HG03103 (cell line): ENCODE measurements at regions not wholly inside any gene's neighbourhood (a gene's known extent, or its start where the extent isn't known, plus 50 kb on each side); places are given as distances from the start of the nearest gene placed in this dataset.
"Not testable (repeated sequence)": the region's sequence is repeated elsewhere in the genome, so short reads cannot be mapped to it uniquely, and the experiment has no call there.

ENCODE experiments used
- ATAC-seq: cut with Tn5 transposase; IDR thresholded peaks from one replicate; pipeline ENCODE4 v1.9.1; 2021; ENCODE audit warnings: low read depth; ENCODE audit not compliant: unreplicated experiment

- ATAC-seq, result not testable (repeated sequence)
Measured at GRCh38 chr13:54829391-54830068, 1800.9 kb downstream of the OLFM4 start.

- ATAC-seq, result no peak
Measured at GRCh38 chr13:54836273-54836672, 1807.7 kb downstream of the OLFM4 start.

GRCh38 chr13:54841682-54842081 is 1813.1 kb downstream of the OLFM4 start:
- no peak for ATAC-seq

GRCh38 chr13:54845351-54845965 is 1816.8 kb downstream of the OLFM4 start:
- no peak for ATAC-seq

- no peak for ATAC-seq
Measured at GRCh38 chr13:54852831-54853230, 1824.2 kb downstream of the OLFM4 start.

GRCh38 chr13:54859827-54860226 is 1831.2 kb downstream of the OLFM4 start:
- no peak for ATAC-seq

GRCh38 chr13:54875111-54875510 is 1846.5 kb downstream of the OLFM4 start:
- no peak for ATAC-seq

- no peak for ATAC-seq
Measured at GRCh38 chr13:54879036-54879435, 1850.4 kb downstream of the OLFM4 start.

GRCh38 chr13:54884682-54885081 is 1856.1 kb downstream of the OLFM4 start:
- ATAC-seq, result no peak

- no peak for ATAC-seq
Measured at GRCh38 chr13:54890976-54891375, 1862.4 kb downstream of the OLFM4 start.

- ATAC-seq, result no peak
Measured at GRCh38 chr13:54901316-54901715, 1872.7 kb downstream of the OLFM4 start.

GRCh38 chr13:54912367-54912766 is 1883.8 kb downstream of the OLFM4 start:
- no peak for ATAC-seq

GRCh38 chr13:54913668-54914067 is 1885.1 kb downstream of the OLFM4 start:
- ATAC-seq, result no peak

- ATAC-seq, result no peak
Measured at GRCh38 chr13:54927538-54927937, 1898.9 kb downstream of the OLFM4 start.

GRCh38 chr13:54928071-54928470 is 1899.5 kb downstream of the OLFM4 start:
- no peak for ATAC-seq

- no peak for ATAC-seq
Measured at GRCh38 chr13:54934121-54934520, 1905.5 kb downstream of the OLFM4 start.

- ATAC-seq, result no peak
Measured at GRCh38 chr13:54945973-54946372, 1917.4 kb downstream of the OLFM4 start.

- ATAC-seq, result no peak
Measured at GRCh38 chr13:54949735-54950134, 1921.1 kb downstream of the OLFM4 start.

GRCh38 chr13:54950546-54950945 is 1921.9 kb downstream of the OLFM4 start:
- ATAC-seq, result no peak

- no peak for ATAC-seq
Measured at GRCh38 chr13:54953786-54954185, 1925.2 kb downstream of the OLFM4 start.

- ATAC-seq, result no peak
Measured at GRCh38 chr13:54958781-54959180, 1930.2 kb downstream of the OLFM4 start.

GRCh38 chr13:54965881-54966280 is 1937.3 kb downstream of the OLFM4 start:
- ATAC-seq, result no peak
